Body of pancreas (tissue), 4 donors: ENCODE measurements at regions not wholly inside any gene's neighbourhood (a gene's known extent, or its start where the extent isn't known, plus 50 kb on each side); places are given as distances from the start of the nearest gene placed in this dataset.

Experiments used
- ATAC-seq: fragments of 150-250 bp; one replicate; pipeline ENCODE4 v1.9.1; 2016
- DNase-seq, 4 donors: peaks; one replicate each; pipeline ENCODE4 v3.0.0-alpha.2; 2019
- H3K27ac ChIP-seq, 4 donors: fragments of 200-600 bp; sonication (generic); 1 replicate in 3 of 4; 2 replicates in 1 of 4; pipeline versions ENCODE4 v1.5.1 to v1.6.1; 2016 to 2019; ENCODE audit warnings: mild to moderate bottlenecking in 1 of 4, mixed read lengths in 1 of 4, moderate library complexity in 1 of 4
- H3K27me3 ChIP-seq, 2 donors: fragments of 200-600 bp; sonication (generic); one replicate each; pipeline ENCODE4 v1.6.0; 2016; ENCODE audit warnings: mild to moderate bottlenecking in 1 of 2
- H3K36me3 ChIP-seq, 2 donors: fragments of 200-600 bp; sonication (generic); replicated peaks in 1 of 2; 2 replicates each; pipeline ENCODE4 v1.5.1; 2016; ENCODE audit warnings: low read depth in 2 of 2; ENCODE audit not compliant: insufficient read depth in 1 of 2
- H3K4me1 ChIP-seq: fragments of 200-600 bp; sonication (generic); one replicate; pipeline ENCODE4 v1.6.0; 2016
- H3K4me3 ChIP-seq, 2 donors: fragments of 200-600 bp; sonication (generic); 1 replicate in 1 of 2; 2 replicates in 1 of 2; pipeline ENCODE4 v1.5.1; 2016 to 2019
- H3K9me3 ChIP-seq, 3 donors: fragments of 200-600 bp; sonication (generic); 1 replicate in 2 of 3; 2 replicates in 1 of 3; pipeline ENCODE4 v1.5.1; 2016
- CTCF ChIP-seq, 7 experiments: fragments of 450-650 bp in 4 of 7; fragments of 200-600 bp in 3 of 7; sonication (generic) in 3 of 7; IDR thresholded peaks; one replicate each; pipeline ENCODE4 v1.5.1; 2016 to 2019; ENCODE audit warnings: antibody characterized with exemption in 7 of 7
- POLR2A ChIP-seq, 3 donors: fragments of 450-650 bp; IDR thresholded peaks; one replicate each; pipeline ENCODE4 v1.6.1; 2016; ENCODE audit warnings: antibody characterized with exemption in 3 of 3, mild to moderate bottlenecking in 2 of 3
- whole genome bisulfite sequencing, 2 donors: methylation state at CpG; one replicate each; pipeline ENCODE4 v1.1.5; 2017; 5-methylcytosine and 5-hydroxymethylcytosine counted together
- intact Hi-C: fragments of 100-400 bp; cut with DNase I; formaldehyde crosslinking; loops from one replicate; pipeline ENCODE4 v1.15.1; 2023

DNA sequence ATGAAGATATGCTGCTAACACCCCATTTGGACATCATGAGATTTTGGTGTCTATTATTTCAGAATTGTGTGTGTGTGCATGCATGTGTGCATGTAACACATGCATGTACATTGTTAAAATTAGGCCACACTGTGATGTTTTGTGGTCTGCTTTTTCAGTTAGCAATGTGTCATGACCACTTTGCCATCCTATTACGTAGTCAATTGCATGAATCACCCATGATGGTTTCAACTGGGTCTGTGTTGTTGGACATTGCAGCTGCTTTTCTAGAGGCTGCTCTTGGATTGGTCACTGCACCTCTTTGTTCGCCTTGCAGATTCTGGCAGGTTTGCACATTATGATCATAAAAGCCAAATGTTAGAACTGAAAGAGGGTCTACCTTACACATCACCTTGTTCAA is 101.0 kb upstream of the THBS1 start:
- Histone ChIP-seq H3K9me3 (no peaks in the 10 kb centered on the region), H3K4me3 (no peak overlapping the region), H3K27ac (no peak overlapping the region), H3K36me3 (no peaks in the 10 kb centered on the region), H3K27me3 (no peaks in the 10 kb centered on the region), H3K4me1 (no peaks in the 10 kb centered on the region)
- ATAC-seq (no peak), DNase-seq (no peak)
- intact Hi-C loops, result no loop called here
- WGBS, 2 donors, result 92% methylated on average over 2 of the region's 2 CpGs
- TF ChIP-seq POLR2A (IDR thresholded peaks at IDR 0.05) (no peak), CTCF (IDR thresholded peaks at IDR 0.05) (no peak)

DNA sequence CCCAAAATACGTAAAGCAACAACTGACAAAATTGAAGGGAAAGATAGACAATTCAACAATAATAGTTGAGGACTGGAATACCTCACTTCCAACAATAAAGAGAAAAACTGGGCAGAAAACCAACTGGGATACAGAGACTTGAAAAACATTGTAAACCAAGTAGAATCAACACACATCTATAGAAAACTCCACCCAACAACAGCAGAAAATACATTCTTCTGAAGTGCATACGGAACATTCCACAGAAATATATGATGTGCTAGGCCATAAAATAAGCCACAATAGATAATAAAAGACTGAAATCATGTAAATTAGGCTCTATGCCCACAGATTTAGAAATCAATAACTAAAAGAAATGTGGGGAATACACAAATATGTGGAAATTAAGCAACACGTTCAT is 98.4 kb upstream of the THBS1 start:
- H3K27me3 ChIP-seq, result no peaks in the 10 kb centered on the region
- intact Hi-C loops, result no loop called here
- no peak for ATAC-seq

DNA sequence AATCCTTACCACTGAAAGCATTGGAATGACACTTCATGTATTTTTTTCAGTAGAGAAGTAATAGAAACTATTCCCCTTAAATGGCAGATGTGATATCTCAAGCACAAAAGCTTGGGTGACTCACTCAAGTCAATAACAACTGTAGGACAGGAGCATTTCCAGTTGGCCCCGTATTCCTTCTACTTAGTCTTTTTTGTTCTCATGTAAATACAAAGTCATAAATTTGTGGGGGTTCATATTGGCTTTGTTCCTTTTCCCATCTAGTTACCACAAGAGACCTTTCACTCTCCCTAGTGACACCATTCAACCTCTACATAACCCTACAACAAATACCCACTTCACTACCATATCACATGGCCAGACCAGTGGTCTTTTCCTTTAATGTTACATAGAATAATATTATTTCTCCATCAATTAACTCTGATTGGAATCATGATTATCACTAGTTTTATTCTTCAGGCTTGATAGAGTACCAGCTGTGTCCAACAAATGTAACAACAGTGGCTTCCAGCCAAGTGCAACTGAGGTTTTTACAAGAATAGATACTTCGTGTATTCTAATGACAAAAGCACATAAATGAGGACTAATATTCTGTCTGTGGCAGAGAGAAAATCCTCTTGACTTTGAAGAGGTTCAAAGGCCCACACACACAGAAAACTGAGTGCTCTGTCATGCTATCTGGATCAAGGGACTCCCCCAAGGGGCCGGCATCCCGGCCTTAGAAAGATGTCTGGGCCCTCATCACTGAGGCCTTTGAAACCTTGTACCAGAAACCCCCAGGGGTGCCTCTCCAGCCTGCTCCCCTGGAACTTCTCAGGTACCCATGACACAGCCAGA is 94.0 kb upstream of the THBS1 start:
- ATAC-seq (no peak), DNase-seq (no peak)
- Histone ChIP-seq H3K4me3 (no peak overlapping the region), H3K4me1 (no peaks in the 10 kb centered on the region), H3K9me3 (no peaks in the 10 kb centered on the region), H3K36me3 (no peaks in the 10 kb centered on the region), H3K27me3 (no peaks in the 10 kb centered on the region), H3K27ac (no peak overlapping the region)
- intact Hi-C loops, result no loop called here
- WGBS, 2 donors, result 57 to 84% methylated on average over 2 to 4 of the region's 4 CpGs
- no peak for TF ChIP-seq CTCF (IDR thresholded peaks at IDR 0.05)
- TF ChIP-seq POLR2A (IDR thresholded peaks at IDR 0.05), result no peak

More for the DNA sequence above, 98.4 kb upstream of the THBS1 start:
- no peaks in the 10 kb centered on the region for H3K4me1 ChIP-seq
- 59 to 71% methylated on average over 3 of the region's 3 CpGs for WGBS, 2 donors
- no peak for DNase-seq
- no peak overlapping the region for H3K27ac ChIP-seq
- no peaks in the 10 kb centered on the region for H3K36me3 ChIP-seq
- no peaks in the 10 kb centered on the region for H3K9me3 ChIP-seq
- no peak for TF ChIP-seq CTCF (IDR thresholded peaks at IDR 0.05)
- no peak for TF ChIP-seq POLR2A (IDR thresholded peaks at IDR 0.05)
- H3K4me3 ChIP-seq, result no peak overlapping the region

DNA sequence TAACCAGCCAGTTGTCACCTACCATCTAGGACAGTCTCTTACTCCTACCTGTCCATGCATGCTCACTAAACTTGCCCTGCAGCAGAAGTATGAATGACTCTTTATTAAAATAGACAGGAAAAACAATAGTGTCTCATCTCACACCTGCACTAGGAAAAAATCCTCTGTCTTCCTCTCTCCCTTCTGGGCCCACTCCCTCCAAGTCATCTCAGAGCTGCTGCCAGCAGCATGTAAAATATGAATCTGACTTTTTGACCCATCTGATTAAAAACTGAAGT is 93.5 kb upstream of the THBS1 start:
- no peaks in the 10 kb centered on the region for H3K27me3 ChIP-seq
- DNase-seq, result no peak
- no peak for TF ChIP-seq CTCF (IDR thresholded peaks at IDR 0.05)
- no peak for TF ChIP-seq POLR2A (IDR thresholded peaks at IDR 0.05)
- no peaks in the 10 kb centered on the region for H3K36me3 ChIP-seq
- no peak overlapping the region for H3K4me3 ChIP-seq
- H3K27ac ChIP-seq, result no peak overlapping the region
- no peaks in the 10 kb centered on the region for H3K4me1 ChIP-seq
- intact Hi-C loops, result no loop called here
- no peak for ATAC-seq
- H3K9me3 ChIP-seq, result no peaks in the 10 kb centered on the region

GRCh38 chr15:39488516-39488915 is 92.4 kb upstream of the THBS1 start:
- Histone ChIP-seq H3K27me3 (no peaks in the 10 kb centered on the region), H3K9me3 (no peaks in the 10 kb centered on the region), H3K4me3 (no peak overlapping the region), H3K36me3 (no peaks in the 10 kb centered on the region), H3K27ac (no peak overlapping the region), H3K4me1 (no peaks in the 10 kb centered on the region)
- DNase-seq (peak in 1 of 4 donors; percentile 31), ATAC-seq (peak; percentile 50)
- 43 to 67% methylated on average over 1 of the region's 1 CpG for WGBS, 2 donors
- intact Hi-C loops, result no loop called here
- TF ChIP-seq CTCF (IDR thresholded peaks at IDR 0.05), result no peak
- no peak for TF ChIP-seq POLR2A (IDR thresholded peaks at IDR 0.05)
